Mammary epithelial cell (primary cell): ENCODE measurements at regions not wholly inside any gene's neighbourhood (a gene's known extent, or its start where the extent isn't known, plus 50 kb on each side); places are given as distances from the start of the nearest gene placed in this dataset.

Source experiments
- EZH2 ChIP-seq: IDR thresholded peaks from 2 replicates; pipeline ENCODE4 v1.6.1; 2012; ENCODE audit warnings: low read length, inconsistent platforms, borderline replicate concordance
- TF ChIP-seq, protein P1 (sequence below), 2 donors: IDR thresholded peaks in 1 of 2; conservative IDR thresholded peaks in 1 of 2; 2 replicates each; pipeline ENCODE4 v1.5.1; 2011 to 2012; ENCODE audit warnings: inconsistent platforms in 2 of 2, low read length in 2 of 2, mild to moderate bottlenecking in 2 of 2, control low read depth in 1 of 2, low read depth in 1 of 2; ENCODE audit not compliant: insufficient read depth in 1 of 2; ENCODE audit errors: extremely low read depth in 1 of 2

DNA sequence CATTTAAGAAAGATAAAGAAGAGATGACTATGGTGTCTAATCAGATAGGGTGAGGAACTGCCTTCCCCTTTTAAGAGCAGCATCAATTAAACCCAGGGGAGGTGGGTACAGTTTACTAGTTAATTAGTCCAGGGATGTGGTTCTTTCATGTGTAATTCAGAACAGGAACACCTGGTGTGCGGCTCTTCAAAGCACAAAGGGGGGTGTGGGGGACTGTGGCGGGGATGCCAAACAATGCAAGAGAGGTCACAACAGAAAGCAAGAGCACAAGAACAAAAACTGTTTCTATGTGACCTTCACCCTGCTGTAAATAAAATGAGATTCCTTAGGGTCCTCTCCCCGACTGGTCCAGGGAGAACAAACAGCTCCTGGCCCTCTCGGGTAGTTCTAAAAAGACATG, 183.9 kb upstream of the SOX5 start:
- TF ChIP-seq, protein P1, sequence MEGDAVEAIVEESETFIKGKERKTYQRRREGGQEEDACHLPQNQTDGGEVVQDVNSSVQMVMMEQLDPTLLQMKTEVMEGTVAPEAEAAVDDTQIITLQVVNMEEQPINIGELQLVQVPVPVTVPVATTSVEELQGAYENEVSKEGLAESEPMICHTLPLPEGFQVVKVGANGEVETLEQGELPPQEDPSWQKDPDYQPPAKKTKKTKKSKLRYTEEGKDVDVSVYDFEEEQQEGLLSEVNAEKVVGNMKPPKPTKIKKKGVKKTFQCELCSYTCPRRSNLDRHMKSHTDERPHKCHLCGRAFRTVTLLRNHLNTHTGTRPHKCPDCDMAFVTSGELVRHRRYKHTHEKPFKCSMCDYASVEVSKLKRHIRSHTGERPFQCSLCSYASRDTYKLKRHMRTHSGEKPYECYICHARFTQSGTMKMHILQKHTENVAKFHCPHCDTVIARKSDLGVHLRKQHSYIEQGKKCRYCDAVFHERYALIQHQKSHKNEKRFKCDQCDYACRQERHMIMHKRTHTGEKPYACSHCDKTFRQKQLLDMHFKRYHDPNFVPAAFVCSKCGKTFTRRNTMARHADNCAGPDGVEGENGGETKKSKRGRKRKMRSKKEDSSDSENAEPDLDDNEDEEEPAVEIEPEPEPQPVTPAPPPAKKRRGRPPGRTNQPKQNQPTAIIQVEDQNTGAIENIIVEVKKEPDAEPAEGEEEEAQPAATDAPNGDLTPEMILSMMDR (conservative IDR thresholded peaks at IDR 0.05 in 1 of 2, IDR thresholded peaks at IDR 0.05 in 1 of 2; ENCODE audit: extremely low read depth in 1 of 2, insufficient read depth in 1 of 2, low read depth in 1 of 2, low read length in 2 of 2) = no peak
- TF ChIP-seq EZH2 = no peak
